Neural progenitor cell (in vitro differentiated cells): ENCODE measurements at regions not wholly inside any gene's neighbourhood (a gene's known extent, or its start where the extent isn't known, plus 50 kb on each side); places are given as distances from the start of the nearest gene placed in this dataset.

ENCODE experiments used
- EZH2 ChIP-seq: fragments of 200-600 bp; sonication (generic); IDR thresholded peaks from 2 replicates; pipeline ENCODE4 v1.6.1; 2017; ENCODE audit warnings: antibody characterized with exemption, mild to moderate bottlenecking, moderate library complexity
- EZH2phosphoT487 ChIP-seq: fragments of 200-600 bp; sonication (generic); IDR thresholded peaks from 2 replicates; pipeline ENCODE4 v1.6.1; 2017; ENCODE audit warnings: antibody characterized with exemption
- TF ChIP-seq, protein P1 (sequence below): fragments of 200-600 bp; sonication (generic); IDR thresholded peaks from 2 replicates; pipeline ENCODE4 v1.5.1; 2017; ENCODE audit warnings: antibody characterized with exemption, mild to moderate bottlenecking

DNA sequence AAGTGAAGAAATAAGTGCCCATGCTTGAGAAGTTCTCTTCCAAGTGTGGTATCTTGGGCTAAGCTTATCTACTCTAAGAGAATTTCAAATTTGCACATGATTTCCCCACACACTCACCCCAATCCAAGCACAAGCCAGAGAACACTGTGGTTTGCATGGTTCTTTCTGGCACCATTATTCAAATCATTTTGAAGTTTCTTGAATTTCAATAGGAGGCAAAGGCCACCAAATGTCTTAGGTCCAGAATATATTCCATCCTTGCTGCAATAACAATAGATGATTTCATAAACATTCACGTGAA, 359.7 kb downstream of the IRS2 start:
- TF ChIP-seq, protein P1, sequence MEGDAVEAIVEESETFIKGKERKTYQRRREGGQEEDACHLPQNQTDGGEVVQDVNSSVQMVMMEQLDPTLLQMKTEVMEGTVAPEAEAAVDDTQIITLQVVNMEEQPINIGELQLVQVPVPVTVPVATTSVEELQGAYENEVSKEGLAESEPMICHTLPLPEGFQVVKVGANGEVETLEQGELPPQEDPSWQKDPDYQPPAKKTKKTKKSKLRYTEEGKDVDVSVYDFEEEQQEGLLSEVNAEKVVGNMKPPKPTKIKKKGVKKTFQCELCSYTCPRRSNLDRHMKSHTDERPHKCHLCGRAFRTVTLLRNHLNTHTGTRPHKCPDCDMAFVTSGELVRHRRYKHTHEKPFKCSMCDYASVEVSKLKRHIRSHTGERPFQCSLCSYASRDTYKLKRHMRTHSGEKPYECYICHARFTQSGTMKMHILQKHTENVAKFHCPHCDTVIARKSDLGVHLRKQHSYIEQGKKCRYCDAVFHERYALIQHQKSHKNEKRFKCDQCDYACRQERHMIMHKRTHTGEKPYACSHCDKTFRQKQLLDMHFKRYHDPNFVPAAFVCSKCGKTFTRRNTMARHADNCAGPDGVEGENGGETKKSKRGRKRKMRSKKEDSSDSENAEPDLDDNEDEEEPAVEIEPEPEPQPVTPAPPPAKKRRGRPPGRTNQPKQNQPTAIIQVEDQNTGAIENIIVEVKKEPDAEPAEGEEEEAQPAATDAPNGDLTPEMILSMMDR = no peak
- TF ChIP-seq EZH2 (no peak), EZH2phosphoT487 (no peak)
